Body of pancreas (tissue), 4 donors: ENCODE measurements at regions not wholly inside any gene's neighbourhood (a gene's known extent, or its start where the extent isn't known, plus 50 kb on each side); places are given as distances from the start of the nearest gene placed in this dataset.

Source experiments
- CTCF ChIP-seq, 7 experiments: fragments of 450-650 bp in 4 of 7; fragments of 200-600 bp in 3 of 7; sonication (generic) in 3 of 7; IDR thresholded peaks; one replicate each; pipeline ENCODE4 v1.5.1; 2016 to 2019; ENCODE audit warnings: antibody characterized with exemption in 7 of 7
- POLR2A ChIP-seq, 3 donors: fragments of 450-650 bp; IDR thresholded peaks; one replicate each; pipeline ENCODE4 v1.6.1; 2016; ENCODE audit warnings: antibody characterized with exemption in 3 of 3, mild to moderate bottlenecking in 2 of 3

- TF ChIP-seq CTCF (IDR thresholded peaks at IDR 0.05) (no peak), POLR2A (IDR thresholded peaks at IDR 0.05) (no peak)
Observed at GRCh38 chr4:32689518-32689917, 1969.3 kb downstream of the PCDH7 start.
